ENCODE measurements at regions not wholly inside any gene's neighbourhood (a gene's known extent, or its start where the extent isn't known, plus 50 kb on each side); places are given as distances from the start of the nearest gene placed in this dataset.

GRCh38 chr2:181770150-181770549, 89.8 kb upstream of the NEUROD1 start (continued):
- no peak for TF ChIP-seq FOXO4 (CRISPR knock-in tag; IDR thresholded peaks at IDR 0.05)
- TF ChIP-seq HES1 (IDR thresholded peaks at IDR 0.05; ENCODE audit: low read depth) = no peak
- no peak for TF ChIP-seq MITF (IDR thresholded peaks at IDR 0.05)
- no peak for TF ChIP-seq ZNF695 (CRISPR knock-in tag; IDR thresholded peaks at IDR 0.05)
- TF ChIP-seq ZBTB26 (CRISPR knock-in tag; IDR thresholded peaks at IDR 0.05) = no peak
- no peak for TF ChIP-seq TFAM (CRISPR knock-in tag; conservative IDR thresholded peaks at IDR 0.05)
- no peak for TF ChIP-seq NR0B1 (IDR thresholded peaks at IDR 0.05; ENCODE audit: partially characterized antibody)
- no peak for TF ChIP-seq ZNF655 (CRISPR knock-in tag; IDR thresholded peaks at IDR 0.05)
- no peak for TF ChIP-seq ETS1 (conservative IDR thresholded peaks at IDR 0.05; ENCODE audit: control insufficient read depth, low read depth, low read length)
- TF ChIP-seq ARID3A (IDR thresholded peaks at IDR 0.05; ENCODE audit: borderline replicate concordance, low read depth, low read length) = no peak
